Stimulated activated CD8-positive, alpha-beta memory T cell treated with anti-CD3 and anti-CD28 coated beads, Interleukin-7, amount 100 ng/mL, for 1 hour (primary cell): ENCODE measurements at regions not wholly inside any gene's neighbourhood (a gene's known extent, or its start where the extent isn't known, plus 50 kb on each side); places are given as distances from the start of the nearest gene placed in this dataset.

Experiments used
- DNase-seq, 2 donors: peaks; one replicate each; pipeline ENCODE4 v3.0.0-alpha.2; 2020; ENCODE audit warnings: low read depth in 2 of 2

DNA sequence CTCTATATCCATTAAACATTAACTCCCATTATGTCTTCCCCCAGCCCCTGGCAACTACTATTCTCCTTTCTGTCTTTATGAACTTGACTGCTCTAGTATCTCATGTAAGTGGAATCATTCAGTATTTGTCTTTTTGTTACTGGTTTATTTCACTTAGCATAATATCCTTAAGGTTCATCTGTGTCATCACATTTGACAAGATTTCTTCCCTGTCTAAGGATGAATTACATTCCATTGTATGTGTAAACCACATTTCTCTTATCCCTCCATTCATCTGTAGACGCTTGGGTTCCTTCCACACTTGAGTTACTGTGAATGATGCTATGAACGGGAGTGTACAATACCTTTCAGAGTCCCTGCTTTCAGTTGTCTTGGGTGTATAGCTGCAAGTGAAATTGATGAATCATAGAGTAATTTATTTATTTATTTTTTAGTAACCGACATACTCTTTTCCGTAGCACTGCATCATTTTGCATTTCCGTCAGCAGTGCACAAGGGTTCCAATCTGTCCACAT is 399.7 kb upstream of the RBFOX1 start:
- DNase-seq: no peak

DNA sequence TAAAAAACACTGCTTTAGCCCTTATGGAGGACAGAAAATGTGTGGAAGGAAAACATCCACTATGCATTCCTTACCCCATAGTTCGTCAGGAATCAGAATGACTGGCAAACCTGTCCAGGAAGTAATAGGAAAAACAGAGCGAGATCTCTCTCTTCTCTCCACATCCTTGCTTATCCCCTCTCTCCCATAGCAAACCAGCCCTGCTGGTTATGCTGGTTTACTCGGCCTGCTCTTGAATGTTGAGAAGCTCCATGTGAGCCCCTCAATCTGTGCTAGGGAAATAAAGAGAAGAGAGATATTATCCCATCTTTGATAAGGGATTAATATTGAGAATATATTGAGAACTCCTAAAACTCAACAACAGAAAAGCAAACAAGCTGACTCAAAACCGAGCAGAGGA is 402.8 kb upstream of the RBFOX1 start:
- no peak for DNase-seq

DNA sequence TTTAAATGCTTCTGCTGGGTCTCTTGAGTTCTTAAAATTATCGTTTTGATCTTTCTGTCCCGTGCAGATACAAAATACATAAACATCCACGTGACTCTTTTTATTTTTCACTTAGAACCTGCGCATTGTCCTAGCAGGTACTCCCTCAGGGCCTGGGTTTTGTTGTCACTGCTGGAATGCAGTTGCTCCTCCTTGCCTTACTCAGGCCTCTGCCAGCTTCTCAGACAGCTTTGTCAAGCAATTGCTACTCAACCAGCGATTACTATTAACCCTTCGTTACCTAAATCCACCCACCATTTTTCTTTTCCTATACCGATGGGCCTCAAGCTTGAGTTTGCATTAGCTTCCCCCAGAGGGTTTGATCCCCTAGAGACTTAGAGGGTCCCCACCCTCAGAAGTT is 405.9 kb upstream of the RBFOX1 start:
- DNase-seq: no peak

DNA sequence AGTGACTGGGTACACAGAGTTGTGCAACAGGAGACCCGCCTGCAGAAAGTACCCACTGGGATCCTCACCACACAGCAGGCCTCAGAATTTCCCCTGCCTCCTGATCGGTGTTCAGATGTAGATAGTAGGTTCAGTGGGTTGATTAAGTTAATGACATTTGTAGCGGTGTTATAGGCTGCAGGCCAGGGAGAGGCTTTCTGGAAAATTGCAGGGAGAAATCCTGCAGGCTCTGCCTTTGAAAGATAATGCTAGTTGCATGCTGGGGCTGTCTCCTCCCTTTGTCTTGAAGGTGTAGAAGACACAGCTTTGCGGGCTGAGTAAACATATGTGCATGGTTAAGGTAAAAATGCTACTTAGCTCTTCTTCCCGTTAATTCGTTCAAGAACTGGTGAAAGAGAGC is 406.3 kb upstream of the RBFOX1 start:
- DNase-seq: no peak

DNA sequence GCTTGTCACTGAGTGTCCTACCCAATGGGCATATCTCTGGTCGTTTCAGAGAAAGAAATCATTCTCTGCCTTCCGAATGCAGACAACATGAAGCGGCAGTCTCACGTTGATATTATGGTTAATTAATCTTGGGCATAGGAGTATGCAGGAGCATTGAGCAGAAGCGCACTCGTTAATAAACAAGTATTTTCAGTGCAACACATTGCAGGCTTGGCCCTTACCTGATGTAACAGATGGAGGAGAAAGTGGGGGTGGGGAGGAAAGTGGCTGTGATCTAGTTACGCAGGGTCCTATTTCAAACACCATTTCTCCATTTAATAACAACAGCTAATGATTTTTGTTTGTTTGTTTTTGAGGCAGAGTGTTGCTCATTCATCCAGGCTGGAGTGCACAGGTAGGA is 414.0 kb upstream of the RBFOX1 start:
- no peak for DNase-seq

DNA sequence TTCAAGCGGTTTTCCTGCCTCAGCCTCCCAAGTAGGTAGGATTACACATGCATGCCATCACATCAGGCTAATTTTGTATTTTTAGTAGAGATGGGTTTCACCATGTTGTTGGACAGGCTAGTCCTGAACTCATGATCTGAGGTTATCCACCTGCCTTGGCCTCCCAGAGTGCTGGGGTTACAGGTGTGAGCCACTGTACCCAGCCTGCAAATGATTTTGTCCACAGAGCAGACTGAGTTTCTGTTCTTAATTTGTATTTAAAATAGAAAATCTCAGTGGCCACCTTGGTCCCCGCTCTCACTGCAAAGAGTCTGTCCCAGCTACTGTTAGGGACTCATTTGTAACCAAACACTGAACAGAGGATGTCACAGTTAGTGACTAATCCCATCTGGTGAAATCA is 415.7 kb upstream of the RBFOX1 start:
- DNase-seq: no peak

DNA sequence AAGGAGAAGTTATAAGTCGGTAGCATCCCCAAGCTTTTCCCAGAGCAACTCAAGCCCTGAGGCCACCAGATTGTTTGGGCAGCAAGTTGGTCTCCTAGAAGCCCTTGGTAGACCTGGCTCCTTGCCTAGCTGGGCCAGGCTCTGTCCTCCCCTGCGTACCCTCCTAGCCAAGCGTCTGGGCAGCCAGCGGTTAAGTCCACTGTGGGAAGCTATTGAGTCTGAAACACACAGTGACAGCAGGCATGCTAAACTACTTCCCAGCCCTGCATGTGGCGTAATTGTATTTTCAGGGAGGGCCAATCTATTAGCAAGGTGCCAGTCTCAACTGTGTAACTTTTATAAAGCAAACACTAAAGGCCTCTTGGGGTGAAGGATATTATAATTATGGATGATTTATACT is 419.1 kb upstream of the RBFOX1 start:
- no peak for DNase-seq

DNA sequence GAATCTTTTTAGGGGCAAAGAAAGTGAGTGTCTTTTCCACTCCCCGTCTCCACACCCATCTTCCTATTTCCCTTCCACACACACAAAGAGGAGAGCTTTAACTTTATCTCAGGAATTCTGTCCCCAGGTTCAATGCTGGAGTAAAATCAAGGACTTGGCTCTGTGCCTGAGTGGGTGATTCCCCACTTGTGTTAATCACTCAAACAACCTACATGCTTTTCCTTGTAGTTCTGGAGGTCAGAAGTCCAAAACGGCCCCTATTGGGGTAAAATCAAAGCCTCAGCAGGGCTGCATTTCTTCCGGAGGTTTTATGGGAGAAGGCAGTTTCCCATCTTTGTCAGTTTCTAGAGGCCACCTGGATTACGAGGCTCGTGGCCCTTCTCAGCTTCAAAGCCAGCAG is 422.3 kb upstream of the RBFOX1 start:
- no peak for DNase-seq

DNA sequence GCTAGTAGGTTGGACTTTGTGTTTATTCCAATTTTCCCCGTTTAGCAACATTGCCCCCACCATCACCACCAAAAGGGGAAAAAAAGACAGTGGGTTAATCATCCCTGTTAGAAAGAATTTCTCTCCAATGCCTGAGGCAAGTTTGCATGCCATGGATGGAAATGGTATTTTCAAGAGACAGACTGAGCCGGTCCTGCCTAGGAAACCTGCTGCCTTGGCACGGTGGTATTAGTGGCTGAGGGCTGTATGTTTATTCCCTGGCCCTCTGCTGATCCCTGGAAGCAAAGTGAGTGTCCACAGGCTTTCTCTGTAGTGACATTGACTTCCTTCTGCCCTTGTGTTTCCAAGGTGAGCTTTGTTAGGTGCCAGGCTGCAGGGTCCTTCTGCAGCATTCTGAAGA is 427.0 kb upstream of the RBFOX1 start:
- no peak for DNase-seq

DNA sequence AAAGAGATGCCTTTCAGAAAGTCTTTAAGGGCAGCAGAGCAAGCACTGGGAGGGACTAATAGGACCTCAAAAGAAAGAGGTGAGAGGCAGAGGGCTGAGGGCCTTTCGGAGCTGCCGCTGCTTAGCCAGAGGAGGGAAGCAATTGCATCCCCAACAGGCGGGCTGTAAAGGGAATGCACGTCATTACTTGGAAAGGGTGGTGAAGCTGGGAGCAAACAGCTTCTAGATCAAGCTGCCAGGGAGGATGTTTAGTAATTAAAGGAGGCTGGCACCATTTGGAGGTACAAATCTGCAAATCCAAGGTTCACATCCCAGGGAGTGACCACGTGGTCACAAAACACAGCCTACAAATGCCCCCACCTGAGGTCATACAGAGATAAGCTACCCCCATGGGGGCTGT is 429.0 kb upstream of the RBFOX1 start:
- DNase-seq: no peak

DNA sequence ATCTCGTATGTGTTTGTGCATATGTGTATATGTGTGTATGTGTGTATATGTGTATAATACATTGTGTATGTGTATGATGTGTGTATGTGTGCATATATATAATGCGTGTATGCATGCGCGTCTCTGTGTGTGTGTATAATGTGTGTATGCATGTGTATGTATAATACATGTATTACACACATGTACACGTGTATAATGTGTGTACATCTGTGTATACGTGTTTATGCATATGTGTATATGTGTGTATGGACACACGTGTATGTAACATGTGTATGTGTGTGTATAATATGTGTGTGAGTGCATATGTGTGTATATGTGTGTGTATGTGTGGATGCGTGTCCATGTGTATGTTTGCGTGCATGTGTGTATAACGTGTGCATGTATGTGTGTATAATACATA is 433.7 kb upstream of the RBFOX1 start:
- no peak for DNase-seq

DNA sequence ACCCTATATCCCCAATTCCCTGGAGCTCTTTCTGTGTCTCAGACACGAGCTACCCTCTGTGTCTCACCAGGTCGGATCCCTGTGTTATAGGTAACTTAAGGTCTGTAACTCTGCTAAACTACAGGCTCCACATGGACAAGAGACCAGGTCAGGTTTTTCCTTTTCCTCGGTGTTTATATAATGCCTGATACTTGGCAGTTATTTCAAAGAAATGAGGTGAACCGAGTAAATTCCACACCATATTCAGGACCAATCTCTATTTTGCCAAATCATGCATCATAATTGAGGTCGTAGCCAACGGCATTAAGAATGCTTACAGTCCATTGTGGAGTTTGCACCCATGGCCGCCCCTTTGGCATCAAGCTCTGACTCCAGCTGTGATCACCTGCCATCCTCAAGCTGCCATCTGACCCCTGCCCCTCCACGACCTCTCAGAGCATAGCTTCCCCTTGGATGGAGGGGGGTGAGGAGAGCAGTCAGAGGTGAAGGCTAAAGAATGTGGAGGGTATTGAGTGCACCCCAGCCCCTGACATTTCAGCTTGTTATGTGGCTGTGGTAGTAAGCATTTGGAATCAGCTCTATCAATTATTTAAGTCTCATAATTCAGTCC is 434.7 kb upstream of the RBFOX1 start:
- no peak for DNase-seq

DNA sequence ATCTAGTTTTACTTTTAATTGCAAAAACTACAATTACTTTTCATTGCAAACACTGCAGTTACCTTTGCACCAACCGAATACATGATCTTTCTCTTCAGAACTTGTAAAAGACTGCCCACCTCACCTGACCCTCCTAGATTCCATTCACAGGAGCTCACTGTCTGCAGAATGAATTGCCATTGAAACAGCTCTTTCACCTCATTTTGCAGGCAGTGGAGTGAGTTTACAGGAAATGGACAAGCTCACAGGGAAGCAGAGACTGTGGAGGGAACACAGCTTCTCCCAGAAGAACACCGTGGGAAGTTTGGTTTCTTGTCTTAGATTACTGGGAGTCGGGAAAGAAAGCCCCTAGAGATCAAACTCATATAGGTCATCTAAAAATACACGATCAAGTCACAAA is 439.7 kb upstream of the RBFOX1 start:
- DNase-seq: no peak

DNA sequence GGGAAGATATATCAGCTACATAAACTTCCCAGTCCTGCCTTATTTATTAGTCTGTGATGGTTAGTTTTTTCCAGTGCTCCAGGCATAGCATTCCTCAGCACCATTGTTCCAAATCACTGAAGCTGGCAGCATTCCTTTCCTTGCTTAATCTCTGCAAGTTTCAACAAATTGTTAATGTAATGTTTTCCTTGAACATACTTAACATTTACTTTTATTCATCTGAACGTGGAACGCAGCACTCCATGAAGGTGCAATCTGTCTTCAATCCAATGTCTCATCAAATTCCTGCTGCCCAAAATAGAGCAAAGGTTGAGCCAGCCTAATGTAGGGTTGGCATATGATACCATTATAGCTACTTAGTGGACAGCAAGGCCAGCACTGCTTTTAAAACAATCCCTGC is 441.1 kb upstream of the RBFOX1 start:
- DNase-seq: no peak

DNA sequence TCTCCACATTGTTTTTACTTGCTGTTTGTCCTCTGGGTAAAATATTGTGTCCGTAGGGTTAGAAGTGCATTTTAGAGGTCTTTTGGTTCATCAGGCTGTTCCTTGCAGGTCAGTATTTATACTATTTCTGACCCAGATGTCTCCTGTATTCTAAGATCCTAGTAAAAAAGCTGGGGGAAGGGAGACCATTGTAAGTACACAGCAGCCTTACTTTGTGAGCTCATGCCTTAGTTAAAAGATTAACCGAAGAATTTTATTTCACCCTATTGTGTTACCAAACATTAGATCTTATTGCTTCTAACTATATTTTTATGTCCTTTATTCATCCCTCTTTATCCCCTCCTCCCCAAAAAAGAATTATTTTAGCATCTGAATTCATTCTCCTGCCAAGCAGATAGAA is 444.1 kb upstream of the RBFOX1 start:
- DNase-seq: no peak

DNA sequence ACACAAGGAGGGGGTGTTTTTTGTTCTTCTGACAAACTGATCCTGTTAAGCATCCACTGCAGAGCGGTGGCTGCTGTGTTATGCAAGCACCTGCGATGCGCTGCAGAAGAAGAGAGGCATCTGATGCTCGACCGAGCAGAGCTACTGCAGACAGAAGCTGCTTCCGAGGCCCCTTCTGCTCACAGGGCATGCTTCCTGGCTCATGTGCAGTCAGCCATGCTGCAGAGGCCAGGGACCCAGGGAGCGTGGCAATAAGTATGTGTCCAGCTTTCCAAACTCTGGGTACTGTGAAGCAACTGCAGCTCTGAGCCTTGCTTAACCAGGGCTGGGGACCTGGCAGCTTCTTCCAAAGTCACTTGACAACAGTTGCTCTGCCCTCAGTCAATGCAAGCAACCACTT is 448.6 kb upstream of the RBFOX1 start:
- no peak for DNase-seq

DNA sequence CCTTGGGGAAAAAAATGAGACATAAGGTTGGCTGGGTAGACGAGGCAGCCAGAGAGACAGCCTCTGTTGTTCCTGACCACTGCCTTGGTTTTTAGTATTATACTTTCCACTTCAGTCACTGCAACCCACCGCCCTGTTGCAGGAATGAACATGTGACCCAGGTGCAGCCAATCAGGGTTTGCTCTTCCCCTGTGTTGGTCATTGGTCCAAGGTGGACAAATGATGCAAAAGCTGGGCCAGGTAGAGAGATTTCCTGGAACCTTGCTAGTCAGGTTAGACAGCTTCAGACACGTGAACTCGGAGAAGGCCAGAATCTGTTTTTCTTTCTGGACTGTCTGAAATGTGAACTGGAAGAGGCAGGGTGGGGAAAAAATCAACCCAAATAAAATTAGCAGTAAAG is 452.4 kb upstream of the RBFOX1 start:
- DNase-seq: no peak

DNA sequence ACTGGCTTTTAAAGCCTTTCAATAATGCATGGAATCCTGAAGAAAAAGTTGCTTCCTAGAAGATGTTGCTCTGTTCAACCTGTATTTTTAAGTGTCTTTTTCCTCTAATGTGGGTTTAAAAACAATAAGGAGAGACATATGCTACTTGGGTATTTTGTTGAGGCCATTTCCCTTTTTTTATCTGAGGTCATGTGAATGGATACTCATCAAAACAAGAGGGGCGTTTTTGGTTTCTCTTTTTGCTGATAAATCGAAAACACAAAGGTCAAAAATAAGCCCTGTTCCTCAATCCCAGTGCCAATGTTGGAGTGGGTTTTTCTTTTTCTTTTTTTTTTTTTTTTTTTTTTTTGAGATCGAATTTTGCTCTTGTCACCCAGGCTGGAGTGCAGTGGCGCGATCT is 468.0 kb upstream of the RBFOX1 start:
- no peak for DNase-seq

DNA sequence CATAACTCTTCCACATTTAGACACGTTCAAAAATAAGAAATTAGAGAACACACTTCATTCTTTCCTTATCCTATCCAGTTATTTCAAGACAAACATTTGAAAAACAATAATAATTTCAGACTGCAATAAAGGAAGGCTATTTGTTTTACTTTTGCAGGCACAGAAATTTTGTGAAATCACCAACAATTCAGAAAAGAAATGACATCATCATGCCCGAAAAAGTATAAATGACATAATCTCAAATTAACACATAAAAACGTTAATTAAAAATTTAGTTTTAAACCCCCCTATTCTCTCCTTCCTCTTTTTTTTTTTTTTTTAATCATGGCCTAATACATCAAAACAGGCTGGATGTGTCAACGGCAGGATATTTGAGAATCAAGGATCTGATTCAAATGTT is 468.4 kb upstream of the RBFOX1 start:
- no peak for DNase-seq

DNA sequence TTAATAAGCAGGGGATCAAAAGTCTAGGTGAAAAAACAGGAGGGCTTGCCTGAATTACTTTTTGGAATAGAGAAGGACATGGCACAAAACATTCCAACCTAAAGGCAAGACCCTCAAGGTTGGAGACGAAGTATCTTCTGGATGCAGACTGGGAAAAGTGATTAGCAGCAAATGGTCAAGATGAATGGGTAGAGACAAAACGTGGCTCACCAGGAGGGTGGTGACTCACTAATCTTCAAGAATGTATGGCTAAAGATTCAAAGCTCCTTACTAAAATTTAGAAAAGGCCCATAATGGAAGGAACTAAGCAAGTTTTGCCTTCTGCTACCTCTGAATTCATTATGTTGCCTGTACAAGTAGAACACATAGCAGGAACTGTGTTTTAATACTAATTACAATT is 469.5 kb upstream of the RBFOX1 start:
- DNase-seq: no peak

DNA sequence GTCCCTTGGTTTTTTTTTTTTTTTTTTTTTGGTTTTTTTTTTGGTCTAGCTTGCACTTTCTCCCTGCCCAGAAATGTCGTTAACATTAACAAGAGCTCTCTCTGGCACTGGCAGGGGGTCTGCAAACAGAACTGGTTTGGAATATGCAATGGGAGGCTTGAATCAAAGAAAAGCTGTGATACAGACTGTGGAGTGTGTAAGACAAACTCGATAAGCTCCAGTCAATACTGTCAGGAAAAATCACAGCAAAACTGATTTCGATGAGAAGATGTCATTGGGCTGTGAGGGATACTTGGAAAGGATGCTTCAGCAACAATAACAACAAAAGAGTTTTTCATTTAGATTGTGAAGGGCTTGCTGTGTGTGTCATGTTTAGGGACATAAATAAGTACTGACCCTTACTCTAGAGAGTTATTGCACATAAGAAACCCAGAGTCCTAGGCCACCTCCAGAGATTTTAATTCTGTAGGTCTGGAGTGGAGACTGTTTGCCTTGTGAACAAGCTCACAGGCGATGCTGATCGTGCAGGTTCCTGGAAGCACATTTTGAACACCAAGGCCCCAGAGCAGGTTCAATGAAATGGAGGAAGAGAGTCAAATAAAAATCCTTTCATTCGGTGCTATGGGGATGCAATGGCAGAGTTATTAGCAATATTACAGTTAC is 470.7 kb upstream of the RBFOX1 start:
- DNase-seq: no peak

DNA sequence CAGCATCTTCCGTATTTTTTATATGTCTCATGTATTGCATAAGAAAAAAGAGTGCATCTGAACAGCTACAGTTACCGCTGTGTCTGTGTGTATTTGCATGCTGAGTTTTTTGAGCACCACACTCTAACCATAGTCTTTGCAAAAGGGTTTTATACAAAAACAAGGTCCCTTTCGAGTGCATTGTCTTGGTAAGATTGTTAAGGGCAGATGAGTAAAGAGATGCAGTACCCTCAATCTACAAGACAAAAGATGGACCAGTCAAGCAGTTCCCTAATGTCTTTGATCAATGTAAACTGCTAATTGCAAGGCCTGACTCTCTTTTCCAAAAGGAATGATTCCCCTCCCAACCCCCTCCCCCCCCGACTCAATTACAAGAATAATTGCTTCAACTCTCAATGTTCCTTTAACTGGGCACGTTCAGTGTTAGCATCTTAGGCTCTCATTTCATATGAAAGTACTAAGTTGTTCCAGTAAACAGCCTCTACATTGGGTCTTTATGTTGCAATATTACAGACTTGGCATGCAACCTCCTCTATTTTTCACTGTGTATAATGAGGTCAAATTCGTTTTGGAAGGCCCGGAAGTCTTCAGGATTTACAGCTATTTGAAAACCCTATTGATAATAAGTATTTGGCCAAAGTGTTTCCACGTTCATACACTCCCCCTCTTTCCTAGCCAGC is 471.4 kb upstream of the RBFOX1 start:
- no peak for DNase-seq

DNA sequence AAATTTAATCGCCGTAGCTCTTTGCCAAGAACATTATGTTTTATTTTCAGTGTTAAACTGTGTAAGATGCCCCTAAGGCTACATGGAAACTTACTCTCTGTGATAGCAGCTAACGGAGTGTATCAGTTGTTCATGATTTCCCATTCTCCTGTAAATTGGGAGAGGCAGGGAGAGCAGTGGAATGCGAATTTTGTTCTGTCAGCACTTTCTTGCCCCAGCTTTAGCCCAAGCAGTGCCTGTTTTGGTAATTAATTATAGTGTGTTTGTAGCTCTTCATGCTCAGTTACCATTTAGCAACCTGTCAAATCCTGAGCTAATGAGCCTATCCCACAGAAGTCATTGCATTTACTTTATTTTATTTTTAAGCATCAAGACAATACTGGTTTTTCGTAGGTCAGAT is 475.1 kb upstream of the RBFOX1 start:
- no peak for DNase-seq
